ENCODE measurements at regions not wholly inside any gene's neighbourhood (a gene's known extent, or its start where the extent isn't known, plus 50 kb on each side); places are given as distances from the start of the nearest gene placed in this dataset.

GRCh38 chr1:221451741-221452140 is 290.1 kb downstream of the DUSP10 start:
- H3K4me3 ChIP-seq (ENCODE audit: low read depth, low read length) = no peak overlapping the region
- TF ChIP-seq CTCF (IDR thresholded peaks at IDR 0.05; ENCODE audit: insufficient read depth, low read length) = no peak
- no peak for DNase-seq (ENCODE audit: low read depth)

GRCh38 chr1:221454096-221454495 is 287.8 kb downstream of the DUSP10 start:
- H3K4me3 ChIP-seq (ENCODE audit: low read depth, low read length) = no peak overlapping the region
- no peak for TF ChIP-seq CTCF (IDR thresholded peaks at IDR 0.05; ENCODE audit: insufficient read depth, low read length)
- no peak for DNase-seq (ENCODE audit: low read depth)

GRCh38 chr1:221456918-221457317 is 285.0 kb downstream of the DUSP10 start:
- peak; percentile 6 for DNase-seq (ENCODE audit: low read depth)
- no peak overlapping the region for H3K4me3 ChIP-seq (ENCODE audit: low read depth, low read length)
- TF ChIP-seq CTCF (IDR thresholded peaks at IDR 0.05; ENCODE audit: insufficient read depth, low read length) = no peak

GRCh38 chr1:221457685-221458446 is 284.0 kb downstream of the DUSP10 start:
- DNase-seq (ENCODE audit: low read depth) = peak; percentile 30
- no peak overlapping the region for H3K4me3 ChIP-seq (ENCODE audit: low read depth, low read length)
- no peak for TF ChIP-seq CTCF (IDR thresholded peaks at IDR 0.05; ENCODE audit: insufficient read depth, low read length)

DNA sequence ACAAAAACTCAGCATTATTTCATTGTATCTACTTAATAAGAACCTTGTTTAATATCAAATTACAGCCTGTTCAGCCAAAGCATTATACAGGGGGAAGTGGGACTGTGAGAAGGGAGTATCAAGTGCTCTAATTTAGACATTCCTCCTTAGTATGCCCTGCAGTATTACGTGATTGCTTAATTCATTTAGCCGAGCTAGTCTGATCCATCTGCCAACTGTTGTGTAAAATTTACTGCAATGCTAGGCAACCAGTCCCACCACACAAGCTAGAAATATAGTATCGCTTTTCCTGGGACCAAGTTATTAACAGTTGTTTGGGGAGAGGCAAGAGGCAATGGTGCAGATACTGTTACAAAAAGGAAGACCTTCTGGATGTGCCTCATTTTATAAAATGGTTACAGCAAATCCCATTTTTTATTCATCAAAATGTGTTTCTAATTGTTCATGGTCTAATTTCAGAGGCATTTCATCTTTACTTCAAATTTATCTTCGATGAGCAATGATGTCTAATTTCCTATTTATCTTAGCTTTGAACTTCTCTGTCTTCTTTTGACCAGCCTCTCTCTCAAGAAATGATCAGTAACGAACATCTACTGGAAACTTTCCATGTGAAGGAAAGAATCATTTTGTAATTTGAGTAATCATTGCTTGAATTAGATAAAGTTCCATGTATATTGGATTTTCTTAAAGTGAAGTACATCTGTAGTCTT is 283.3 kb downstream of the DUSP10 start:
- no peak for TF ChIP-seq CTCF (IDR thresholded peaks at IDR 0.05; ENCODE audit: insufficient read depth, low read length)
- H3K4me3 ChIP-seq (ENCODE audit: low read depth, low read length) = no peak overlapping the region
- DNase-seq (ENCODE audit: low read depth) = peak; percentile 89

DNA sequence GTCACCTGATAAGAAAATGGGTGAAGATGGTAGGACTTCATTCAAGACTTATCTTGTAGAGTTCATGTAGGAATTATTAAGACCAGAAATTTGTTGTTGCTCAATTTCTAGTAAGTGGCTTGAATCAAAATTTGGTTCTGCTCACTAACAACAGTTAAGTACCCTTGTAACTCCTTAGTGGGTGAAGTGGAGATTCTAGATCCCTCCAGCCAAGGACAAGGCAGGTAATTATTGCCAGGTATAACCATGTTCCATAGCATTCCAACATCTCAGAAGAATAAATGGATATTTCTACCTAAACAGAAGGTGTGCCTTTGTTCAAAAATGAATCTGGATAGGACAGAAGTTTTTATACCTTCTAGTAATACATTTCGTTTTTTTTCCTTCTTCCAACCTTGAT is 282.3 kb downstream of the DUSP10 start:
- no peak overlapping the region for H3K4me3 ChIP-seq (ENCODE audit: low read depth, low read length)
- TF ChIP-seq CTCF (IDR thresholded peaks at IDR 0.05; ENCODE audit: insufficient read depth, low read length) = no peak
- DNase-seq (ENCODE audit: low read depth) = no peak

Measured in fibroblast of the aortic adventitia (primary cell).